Skeletal muscle tissue (tissue), 3 donors: ENCODE measurements at regions not wholly inside any gene's neighbourhood (a gene's known extent, or its start where the extent isn't known, plus 50 kb on each side); places are given as distances from the start of the nearest gene placed in this dataset.

Experiments
- H3K27ac ChIP-seq: one replicate; pipeline ENCODE4 v1.7.0; 2013; ENCODE audit warnings: mild to moderate bottlenecking, low read depth, low read length, inconsistent platforms
- H3K27me3 ChIP-seq, 3 donors: one replicate each; pipeline ENCODE4 v1.7.0; 2013; ENCODE audit warnings: low read length in 3 of 3; ENCODE audit not compliant: control insufficient read depth in 3 of 3, insufficient read depth in 3 of 3
- H3K36me3 ChIP-seq, 3 donors: one replicate each; pipeline ENCODE4 v1.7.0; 2013; ENCODE audit warnings: low read length in 3 of 3; ENCODE audit not compliant: control insufficient read depth in 3 of 3, insufficient read depth in 3 of 3
- H3K4me1 ChIP-seq, 3 donors: one replicate each; pipeline ENCODE4 v1.7.0; 2013; ENCODE audit warnings: low read length in 3 of 3, mild to moderate bottlenecking in 3 of 3; ENCODE audit not compliant: control insufficient read depth in 3 of 3, insufficient read depth in 3 of 3
- H3K4me3 ChIP-seq, 3 donors: one replicate each; pipeline ENCODE4 v1.7.0; 2013; ENCODE audit warnings: low read length in 3 of 3
- H3K9ac ChIP-seq, 3 donors: one replicate each; pipeline ENCODE4 v1.7.0; 2013; ENCODE audit warnings: low read length in 3 of 3, mild to moderate bottlenecking in 3 of 3, moderate library complexity in 2 of 3, low read depth in 1 of 3
- H3K9me3 ChIP-seq, 3 donors: one replicate each; pipeline ENCODE4 v1.7.0; 2013; ENCODE audit warnings: low read length in 3 of 3; ENCODE audit not compliant: control insufficient read depth in 3 of 3
- donor health status: Osteomylitis.

DNA sequence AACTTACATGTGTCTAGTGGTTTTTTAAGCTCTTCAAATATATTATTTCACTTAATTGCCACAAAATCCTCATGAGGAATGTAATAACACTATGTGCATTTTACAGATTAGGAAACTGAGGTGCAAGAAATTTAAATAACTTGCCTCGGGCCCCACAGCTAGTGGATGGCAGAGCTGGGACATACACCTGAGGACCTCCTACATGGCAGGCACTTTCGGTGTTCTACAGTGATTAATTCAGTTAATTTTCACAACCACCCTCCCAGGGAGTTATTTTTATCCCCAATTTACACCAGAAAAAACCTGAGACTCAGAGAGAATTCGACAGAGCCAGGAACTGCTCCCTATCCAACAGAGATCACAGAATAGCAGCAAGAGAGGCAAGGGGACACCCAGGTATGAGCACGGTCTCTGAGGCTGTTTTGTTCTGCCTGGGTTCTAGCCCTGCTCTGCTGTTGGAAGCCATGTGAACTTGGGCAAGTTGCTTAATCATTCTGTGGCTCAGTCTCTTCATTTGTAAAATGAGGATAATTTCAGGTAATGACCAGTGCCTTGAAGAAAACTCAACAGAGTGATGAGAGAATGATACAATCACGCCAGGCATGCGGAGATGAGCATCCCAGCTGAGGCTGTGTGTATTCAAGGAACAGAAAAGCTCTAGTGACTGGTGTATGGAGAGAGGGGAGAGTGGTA, 82.3 kb downstream of the MYCN start:
- Histone ChIP-seq H3K4me1 (no peaks in the 10 kb centered on the region), H3K9ac (no peak overlapping the region), H3K36me3 (no peaks in the 10 kb centered on the region), H3K27me3 (peaks cover 0 to 7% (median 3%) of the 10 kb centered on the region in 3 donors), H3K27ac (no peak overlapping the region), H3K9me3 (no peaks in the 10 kb centered on the region), H3K4me3 (no peak overlapping the region)

DNA sequence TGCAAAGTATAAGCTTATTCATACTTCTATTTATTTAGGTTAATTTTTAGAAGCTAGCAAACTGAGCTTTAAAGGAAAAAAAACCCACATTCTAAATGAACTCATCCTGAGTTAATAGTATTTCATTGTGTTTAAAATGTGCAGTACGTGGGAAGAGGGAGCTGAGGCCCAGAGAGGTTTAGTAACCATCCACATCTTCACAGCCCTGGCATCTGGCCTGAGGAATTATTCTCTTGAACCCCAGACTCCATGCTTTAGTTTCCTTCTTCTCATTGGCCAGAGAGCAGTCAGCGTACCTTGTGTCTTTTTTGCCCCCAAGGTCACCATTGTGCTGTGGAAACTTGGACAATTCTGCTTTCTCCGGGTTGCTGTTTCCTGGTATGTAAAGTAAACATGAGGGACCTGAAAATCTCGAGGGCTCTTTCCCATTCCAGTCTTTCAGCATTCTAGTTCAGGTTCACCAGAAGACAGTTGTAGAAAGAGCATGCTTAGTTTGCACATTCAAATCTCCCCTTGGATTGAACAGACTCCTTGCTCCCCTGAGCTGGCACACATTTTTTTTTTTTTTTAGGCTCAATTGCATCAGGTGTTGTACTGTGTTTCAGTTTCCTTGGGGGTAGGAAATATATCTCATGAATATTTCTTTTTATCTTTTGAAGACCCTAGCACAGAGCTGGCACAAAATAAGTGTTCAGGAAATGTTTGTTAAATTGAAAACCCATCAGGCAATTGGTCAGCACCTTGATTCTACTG, 81.4 kb downstream of the MYCN start:
- Histone ChIP-seq H3K36me3 (no peaks in the 10 kb centered on the region), H3K9ac (no peak overlapping the region), H3K27ac (no peak overlapping the region), H3K9me3 (no peaks in the 10 kb centered on the region), H3K27me3 (peaks cover 0 to 7% (median 7%) of the 10 kb centered on the region in 3 donors), H3K4me3 (no peak overlapping the region), H3K4me1 (no peaks in the 10 kb centered on the region)

- H3K36me3 ChIP-seq = no peaks in the 10 kb centered on the region
- H3K27me3 ChIP-seq = peaks cover under 1 to 7% (median 7%) of the 10 kb centered on the region in 3 donors
- no peaks in the 10 kb centered on the region for H3K4me1 ChIP-seq
- no peak overlapping the region for H3K27ac ChIP-seq
- H3K9me3 ChIP-seq = no peaks in the 10 kb centered on the region
- H3K4me3 ChIP-seq = no peak overlapping the region
- no peak overlapping the region for H3K9ac ChIP-seq
Observed at GRCh38 chr2:16020389-16021008, 80.1 kb downstream of the MYCN start.

DNA sequence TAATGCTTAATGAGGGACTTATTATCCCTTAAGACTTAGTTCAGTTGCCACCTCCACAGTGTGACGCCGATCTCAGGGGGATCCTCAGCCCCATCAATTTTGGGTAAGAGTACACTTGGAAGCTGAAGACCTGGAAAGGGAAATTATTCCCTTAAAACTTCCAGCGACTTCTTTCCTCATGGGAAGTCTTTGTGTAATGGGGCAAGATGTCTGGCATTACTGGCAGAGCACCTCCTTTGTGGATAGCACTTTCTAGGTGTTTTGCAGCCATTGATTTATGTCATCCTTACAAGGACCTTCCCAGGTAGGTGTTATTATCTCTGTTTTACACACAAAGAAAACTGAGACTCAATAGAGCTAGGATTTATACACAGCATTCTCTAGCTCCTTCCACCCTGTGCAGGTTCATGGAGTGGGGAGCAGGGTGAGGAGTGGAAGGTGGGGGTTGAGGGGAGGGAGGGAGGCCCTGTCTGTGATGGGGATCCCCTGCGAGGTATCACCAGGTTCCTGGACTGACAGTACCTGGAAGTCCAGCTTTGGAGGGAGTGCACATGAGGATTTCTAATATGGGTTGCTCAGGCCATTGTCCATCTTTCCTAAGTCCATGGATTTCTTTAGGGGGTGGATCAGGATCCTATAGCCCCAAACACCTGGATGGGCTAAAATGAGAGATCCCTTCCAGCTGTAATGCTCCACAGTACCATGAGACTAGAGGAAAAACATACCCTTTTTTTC, 79.4 kb downstream of the MYCN start:
- Histone ChIP-seq H3K4me3 (no peak overlapping the region), H3K9ac (no peak overlapping the region), H3K27ac (no peak overlapping the region), H3K36me3 (no peaks in the 10 kb centered on the region), H3K4me1 (no peaks in the 10 kb centered on the region), H3K9me3 (no peaks in the 10 kb centered on the region), H3K27me3 (peaks cover 7 to 13% (median 12%) of the 10 kb centered on the region in 3 donors)

GRCh38 chr2:16019060-16019480, 78.7 kb downstream of the MYCN start:
- Histone ChIP-seq H3K27me3 (peaks cover 7 to 19% (median 19%) of the 10 kb centered on the region in 3 donors), H3K36me3 (no peaks in the 10 kb centered on the region), H3K4me1 (no peaks in the 10 kb centered on the region), H3K9me3 (no peaks in the 10 kb centered on the region), H3K4me3 (no peak overlapping the region), H3K27ac (no peak overlapping the region), H3K9ac (no peak overlapping the region)

DNA sequence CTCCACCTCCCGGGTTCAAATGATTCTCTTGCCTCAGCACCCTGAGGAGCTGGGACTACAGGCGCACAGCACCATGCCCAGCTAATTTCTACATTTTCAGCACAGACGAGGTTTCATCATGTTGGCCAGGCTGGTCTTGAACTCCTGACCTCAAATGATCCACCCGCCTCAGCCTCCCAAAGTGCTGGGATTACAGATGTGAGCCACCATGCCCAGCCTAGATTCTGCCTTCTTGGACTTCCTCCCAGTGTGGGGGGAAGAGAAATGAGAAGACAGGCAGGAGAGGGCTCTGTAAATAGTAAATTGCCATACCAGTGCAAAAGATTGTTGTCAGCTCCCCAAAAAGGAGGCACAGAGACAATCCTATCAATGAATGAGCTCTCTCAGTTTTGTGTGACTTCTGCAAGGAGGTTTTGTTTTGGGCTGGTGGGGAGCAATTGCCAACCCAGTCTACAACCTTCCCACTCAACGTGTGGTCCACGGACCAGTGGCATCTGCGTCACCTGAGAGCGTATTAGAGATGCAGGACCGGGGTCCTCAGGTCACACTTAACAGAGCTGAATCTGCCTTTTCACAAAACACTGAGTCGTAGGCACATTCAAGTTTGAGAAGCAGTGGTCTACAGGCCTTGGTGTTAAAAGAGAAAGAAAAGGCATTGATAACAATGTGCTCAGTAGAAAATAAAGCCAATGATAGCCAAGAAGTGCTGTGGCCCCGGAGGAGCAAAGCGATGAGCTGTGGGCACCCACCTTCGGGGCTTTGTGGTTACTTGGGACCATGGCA, 78.1 kb downstream of the MYCN start:
- Histone ChIP-seq H3K36me3 (no peaks in the 10 kb centered on the region), H3K27ac (no peak overlapping the region), H3K9ac (no peak overlapping the region), H3K27me3 (peaks cover 7 to 25% (median 23%) of the 10 kb centered on the region in 3 donors), H3K4me3 (no peak overlapping the region), H3K4me1 (no peaks in the 10 kb centered on the region), H3K9me3 (no peaks in the 10 kb centered on the region)

GRCh38 chr2:16016282-16016681, 75.9 kb downstream of the MYCN start:
- no peaks in the 10 kb centered on the region for H3K36me3 ChIP-seq
- H3K9ac ChIP-seq = no peak overlapping the region
- peaks cover 16 to 41% (median 39%) of the 10 kb centered on the region in 3 donors for H3K27me3 ChIP-seq
- no peak overlapping the region for H3K4me3 ChIP-seq
- H3K27ac ChIP-seq = no peak overlapping the region
- H3K4me1 ChIP-seq = no peaks in the 10 kb centered on the region
- H3K9me3 ChIP-seq = no peaks in the 10 kb centered on the region

GRCh38 chr2:16015903-16016265, 75.5 kb downstream of the MYCN start:
- peaks cover 16 to 42% (median 40%) of the 10 kb centered on the region in 3 donors for H3K27me3 ChIP-seq
- no peak overlapping the region for H3K27ac ChIP-seq
- no peaks in the 10 kb centered on the region for H3K4me1 ChIP-seq
- H3K36me3 ChIP-seq = no peaks in the 10 kb centered on the region
- no peak overlapping the region for H3K4me3 ChIP-seq
- no peak overlapping the region for H3K9ac ChIP-seq
- no peaks in the 10 kb centered on the region for H3K9me3 ChIP-seq

DNA sequence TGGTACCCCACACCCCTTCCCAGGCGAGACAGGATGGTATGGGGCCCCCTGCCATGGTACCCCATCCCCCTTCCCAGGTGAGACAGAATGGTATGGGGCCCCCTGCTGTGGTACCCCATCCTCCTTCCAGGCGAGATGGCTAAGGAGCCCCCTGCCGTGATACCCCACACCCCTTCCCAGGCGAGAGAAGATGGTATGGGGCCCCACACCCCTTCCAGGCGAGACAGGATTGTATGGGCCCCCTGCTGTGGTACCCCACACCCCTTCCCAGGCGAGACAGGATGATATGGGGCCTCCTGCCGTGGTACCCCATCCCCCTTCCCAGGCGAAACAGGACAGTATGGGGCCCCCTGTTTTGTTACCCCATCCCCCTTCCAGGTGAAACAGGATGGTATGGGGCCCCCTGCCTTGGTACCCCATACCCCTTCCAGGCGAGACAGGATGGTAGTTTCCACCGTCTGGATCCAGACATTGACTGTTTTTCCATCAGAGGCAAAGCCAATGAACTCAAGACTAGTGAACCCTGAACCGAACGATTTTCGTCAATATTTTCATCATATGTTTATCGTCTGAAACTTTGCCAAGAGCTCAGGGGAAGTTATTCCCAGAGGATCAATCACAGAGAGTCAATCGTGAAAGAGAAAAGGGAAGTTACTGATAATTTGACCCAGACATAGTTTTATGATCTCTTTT, 75.0 kb downstream of the MYCN start:
- peaks cover 16 to 45% (median 40%) of the 10 kb centered on the region in 3 donors for H3K27me3 ChIP-seq
- H3K27ac ChIP-seq = no peak overlapping the region
- H3K4me3 ChIP-seq = no peak overlapping the region
- no peaks in the 10 kb centered on the region for H3K36me3 ChIP-seq
- H3K9ac ChIP-seq = no peak overlapping the region
- H3K9me3 ChIP-seq = no peaks in the 10 kb centered on the region
- H3K4me1 ChIP-seq = no peaks in the 10 kb centered on the region
